GM19035 (cell line): ENCODE measurements at regions not wholly inside any gene's neighbourhood (a gene's known extent, or its start where the extent isn't known, plus 50 kb on each side); places are given as distances from the start of the nearest gene placed in this dataset.

Experiments used
- ATAC-seq: cut with Tn5 transposase; IDR thresholded peaks from one replicate; pipeline ENCODE4 v1.9.1; 2021; ENCODE audit not compliant: unreplicated experiment

DNA sequence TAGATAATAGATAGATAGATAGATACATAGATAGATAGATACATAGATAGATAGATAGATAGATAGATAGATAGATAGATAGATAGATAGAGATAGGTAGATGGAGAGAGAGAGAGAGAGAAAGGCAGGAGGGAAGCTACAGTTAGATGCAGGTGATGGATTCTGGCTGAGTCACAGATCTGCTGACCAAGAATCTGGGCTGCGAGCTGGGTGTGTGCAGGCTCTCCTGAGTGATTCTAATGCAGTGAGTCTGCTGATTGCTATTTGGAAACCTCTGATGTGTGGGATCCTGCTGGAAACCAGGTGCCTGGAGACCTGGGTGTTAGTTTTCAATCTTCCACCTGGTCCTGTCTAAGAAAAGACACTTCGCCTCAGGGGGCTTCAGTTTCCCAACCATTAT lies 1441.8 kb downstream of the TBC1D22A start:
- ATAC-seq = no peak

DNA sequence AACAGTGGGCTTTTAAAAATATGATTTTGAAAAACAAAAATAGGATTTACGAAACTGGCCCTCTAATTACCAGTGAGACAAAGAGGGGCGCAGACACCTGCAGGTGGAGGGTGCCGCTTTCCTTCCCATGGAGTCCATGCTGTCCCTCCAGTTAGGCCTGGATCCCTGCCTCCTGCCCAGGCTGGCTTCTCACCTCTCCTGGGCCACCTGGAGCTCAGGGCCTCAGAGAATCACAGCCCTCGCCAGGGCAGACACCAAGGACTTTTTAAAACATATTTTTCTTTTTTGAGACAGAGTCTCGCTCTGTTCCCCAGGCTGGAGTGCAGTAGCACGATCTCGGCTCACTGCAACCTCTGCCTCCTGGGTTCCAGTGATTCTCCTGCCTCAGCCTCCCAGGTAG lies 1437.2 kb downstream of the TBC1D22A start:
- ATAC-seq = no peak

GRCh38 chr22:48198489-48199459 lies 1436.3 kb downstream of the TBC1D22A start:
- ATAC-seq = no peak

- no peak for ATAC-seq
Observed at GRCh38 chr22:48197189-48197690, 1434.8 kb downstream of the TBC1D22A start.

- no peak for ATAC-seq
Observed at GRCh38 chr22:48192920-48193319, 1430.5 kb downstream of the TBC1D22A start.

- no peak for ATAC-seq
Observed at GRCh38 chr22:48192071-48192470, 1429.6 kb downstream of the TBC1D22A start.

GRCh38 chr22:48188231-48188721 lies 1425.8 kb downstream of the TBC1D22A start:
- ATAC-seq = no peak

DNA sequence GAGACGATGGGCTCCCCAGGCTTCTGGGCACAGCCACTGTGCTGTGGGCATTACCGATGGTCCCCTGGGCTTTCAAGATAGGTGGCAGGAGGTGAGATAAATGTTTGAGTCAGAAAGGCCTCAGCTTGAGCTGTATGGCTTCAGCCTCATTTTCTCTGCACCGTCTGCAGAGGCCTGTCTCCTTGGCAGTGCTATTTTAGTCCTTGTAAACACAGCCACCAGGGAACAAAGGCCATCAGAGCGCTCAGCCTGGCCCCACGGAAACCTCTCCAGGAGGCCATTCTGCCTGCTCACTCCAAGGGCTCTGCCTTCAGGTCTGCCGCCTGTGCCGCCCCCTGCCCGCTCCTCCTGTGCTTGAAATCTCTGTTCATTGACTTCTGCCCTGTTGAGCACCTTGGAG lies 1424.9 kb downstream of the TBC1D22A start:
- no peak for ATAC-seq

DNA sequence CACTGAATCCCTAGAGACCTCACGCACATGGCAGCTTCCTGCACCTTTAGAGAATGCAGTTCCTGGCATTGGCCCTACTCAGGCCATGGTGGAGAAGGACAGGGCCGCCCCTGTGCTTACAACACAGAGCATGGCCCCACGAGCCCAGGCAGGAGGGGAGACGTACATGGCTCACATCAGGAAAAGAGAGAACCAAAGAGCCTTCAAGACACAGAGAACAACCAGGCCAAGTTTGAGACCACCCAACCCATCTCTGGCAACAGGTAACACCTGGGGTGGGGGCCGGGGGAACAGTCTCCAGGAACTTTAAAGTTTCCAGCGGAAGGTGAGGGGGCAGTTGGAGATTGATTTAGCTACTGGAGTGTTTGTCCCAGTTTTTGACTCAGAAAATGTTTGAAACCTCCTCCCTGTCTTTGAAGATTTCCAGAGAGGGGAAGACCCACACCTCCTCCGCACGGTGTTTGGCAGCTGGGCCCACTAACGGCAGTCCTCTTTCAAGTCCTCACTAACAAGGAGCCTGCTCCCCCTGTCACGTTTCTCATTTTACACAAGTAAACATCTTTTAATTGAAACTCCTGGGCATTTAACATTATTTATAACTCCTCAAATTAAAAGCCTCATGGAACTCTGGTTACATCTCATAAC lies 1423.8 kb downstream of the TBC1D22A start:
- ATAC-seq = no peak

GRCh38 chr22:48185071-48186055 lies 1422.9 kb downstream of the TBC1D22A start:
- ATAC-seq = no peak

DNA sequence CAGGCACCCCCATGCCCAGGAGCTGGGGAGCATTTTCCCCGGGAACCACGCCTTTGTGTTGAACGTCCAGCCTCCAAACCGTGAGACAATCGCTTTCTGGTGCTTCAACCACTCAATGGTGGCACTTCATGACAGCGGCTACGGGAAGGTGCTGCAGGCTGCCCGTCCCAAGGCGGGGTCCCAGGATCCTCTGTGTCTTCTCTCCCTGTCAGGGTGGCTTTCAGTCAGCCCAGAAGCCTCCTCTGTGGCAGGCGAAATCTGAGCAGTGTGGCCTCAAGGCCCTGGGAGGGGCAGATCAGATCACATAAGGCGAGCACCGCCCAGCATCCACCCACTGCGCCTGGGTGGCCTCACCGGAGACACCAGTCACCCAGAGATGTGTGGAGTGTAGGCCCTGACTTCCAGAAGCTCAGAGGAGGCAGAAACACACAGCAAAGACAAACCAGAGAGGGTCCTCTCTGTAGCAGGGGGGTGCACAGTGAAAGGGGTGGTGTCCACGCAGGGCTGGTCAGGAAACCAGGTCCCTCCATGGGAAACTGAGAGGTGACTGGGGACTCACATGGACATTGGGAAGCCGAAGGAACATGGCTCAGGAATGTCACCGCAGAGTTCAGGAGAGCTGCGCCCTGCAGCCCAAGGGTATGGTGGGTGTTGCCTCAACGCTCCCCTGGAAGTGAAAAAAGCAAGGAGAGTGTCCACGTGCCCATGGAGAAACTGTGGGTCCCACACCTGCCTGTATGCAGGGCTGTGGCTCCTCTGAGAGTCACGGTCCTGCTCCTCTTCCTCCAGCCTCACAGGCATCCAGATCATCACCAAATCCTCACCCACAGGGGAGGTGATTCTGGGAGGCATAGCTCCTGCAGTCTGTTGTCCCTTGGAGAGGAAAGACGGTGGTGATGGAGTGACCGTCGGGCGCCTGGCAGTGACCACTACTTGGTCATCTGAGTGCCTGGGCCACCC lies 1420.7 kb downstream of the TBC1D22A start:
- no peak for ATAC-seq

DNA sequence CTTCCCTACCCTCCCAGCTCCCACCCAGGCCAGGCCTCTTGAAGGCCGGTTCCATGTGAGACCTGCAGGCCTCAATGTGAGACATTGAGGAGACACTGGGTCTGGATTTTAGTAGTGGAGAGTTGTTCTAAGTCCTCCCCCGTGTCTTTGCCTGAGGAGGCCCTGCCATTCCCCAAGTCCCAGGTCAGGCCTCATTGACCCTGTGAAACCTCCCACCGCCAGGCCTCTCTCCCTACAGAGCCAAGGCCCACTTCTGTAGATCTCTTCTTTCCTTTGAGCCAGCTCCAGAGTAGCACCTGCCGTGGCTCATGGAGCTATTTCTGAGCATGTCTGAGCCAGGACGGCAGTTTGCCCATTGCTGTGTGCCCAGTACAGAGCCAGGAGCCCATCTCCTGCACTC lies 1419.6 kb downstream of the TBC1D22A start:
- ATAC-seq = no peak

DNA sequence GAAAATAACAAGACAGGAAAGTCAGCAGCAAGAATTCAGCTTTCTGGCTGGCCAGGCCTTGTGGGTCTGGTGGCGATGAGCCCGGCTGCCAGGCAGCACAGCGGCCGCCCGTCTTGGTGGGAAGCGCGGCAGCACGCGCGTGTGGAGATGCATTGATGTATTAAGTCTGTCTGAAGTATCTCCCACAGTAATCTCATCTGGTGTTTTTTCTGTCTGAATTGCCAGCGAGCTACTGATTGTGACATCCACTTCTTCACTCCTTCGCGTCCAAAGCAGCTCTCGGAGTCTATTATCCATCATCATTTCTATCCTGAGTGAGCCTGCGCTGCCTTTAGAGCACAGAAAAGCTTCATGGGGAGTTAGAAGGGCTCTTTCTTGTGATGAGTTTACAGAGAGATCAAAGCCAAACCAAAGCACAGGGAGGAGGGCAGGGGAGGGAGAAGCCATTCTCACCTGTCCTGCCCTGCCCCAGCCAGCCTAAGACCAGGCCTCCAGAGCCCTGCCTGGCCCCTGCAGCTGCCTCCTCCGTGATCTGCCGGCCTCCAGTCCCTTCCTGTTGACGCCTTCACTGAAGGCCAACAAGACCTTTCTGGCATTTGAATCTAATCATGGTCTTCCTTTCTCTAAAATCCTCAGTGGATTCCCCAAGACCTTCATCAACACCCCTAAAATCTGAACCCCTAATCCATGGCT lies 1419.0 kb downstream of the TBC1D22A start:
- no peak for ATAC-seq

GRCh38 chr22:48180631-48181030 lies 1418.2 kb downstream of the TBC1D22A start:
- ATAC-seq = no peak

- no peak for ATAC-seq
Observed at GRCh38 chr22:48179571-48180546, 1417.4 kb downstream of the TBC1D22A start.

GRCh38 chr22:48178536-48178935 lies 1416.1 kb downstream of the TBC1D22A start:
- no peak for ATAC-seq

DNA sequence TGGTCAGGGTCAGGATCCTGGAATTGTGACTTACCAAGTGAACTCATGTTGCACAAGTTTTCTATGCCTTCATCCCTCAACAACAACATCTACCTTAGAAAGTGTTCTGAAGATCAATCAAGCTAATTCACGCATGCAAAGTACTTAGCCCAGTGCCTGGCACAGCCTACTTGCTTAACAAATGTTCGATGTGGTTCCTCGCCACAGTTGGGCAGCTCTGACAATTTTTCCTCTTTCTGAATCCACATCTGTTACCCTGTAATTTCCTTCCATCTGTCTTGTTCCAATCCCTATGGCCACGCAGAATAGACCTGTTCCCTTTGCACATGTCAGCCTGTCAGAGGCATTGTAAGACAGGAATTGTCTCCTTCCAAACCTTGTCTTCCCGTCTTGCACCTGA lies 1415.2 kb downstream of the TBC1D22A start:
- ATAC-seq = no peak

GRCh38 chr22:48175721-48176120 lies 1413.3 kb downstream of the TBC1D22A start:
- ATAC-seq = no peak
